ENCODE measurements at regions not wholly inside any gene's neighbourhood (a gene's known extent, or its start where the extent isn't known, plus 50 kb on each side); places are given as distances from the start of the nearest gene placed in this dataset.

DNA sequence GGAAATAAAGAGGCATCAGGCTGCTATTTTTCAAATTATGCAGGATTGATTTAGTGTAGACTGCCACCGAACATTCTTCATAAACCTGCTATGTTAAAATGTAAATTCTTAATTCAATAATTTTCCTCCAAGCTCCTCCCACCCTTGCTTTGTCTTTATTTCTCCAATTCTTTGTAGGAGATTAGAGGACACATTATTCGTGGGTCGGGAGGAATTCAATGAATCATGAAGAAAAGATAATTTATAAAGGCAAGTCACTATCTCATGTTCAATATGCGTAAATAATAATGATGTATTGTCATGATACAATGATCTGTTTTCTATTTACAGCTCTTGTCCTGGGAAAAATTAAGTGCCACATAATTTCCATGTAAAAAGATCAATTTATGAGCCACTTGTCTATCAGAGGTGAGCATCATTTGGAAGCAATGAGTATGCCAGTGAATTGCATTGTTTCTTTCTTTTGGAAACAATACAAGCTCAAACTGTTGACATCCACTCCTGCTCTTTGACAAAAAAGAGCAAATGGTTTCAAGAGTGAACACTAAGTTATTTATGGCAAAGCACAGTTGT lies 148.0 kb upstream of the MITF start:
- TF ChIP-seq, protein P1, sequence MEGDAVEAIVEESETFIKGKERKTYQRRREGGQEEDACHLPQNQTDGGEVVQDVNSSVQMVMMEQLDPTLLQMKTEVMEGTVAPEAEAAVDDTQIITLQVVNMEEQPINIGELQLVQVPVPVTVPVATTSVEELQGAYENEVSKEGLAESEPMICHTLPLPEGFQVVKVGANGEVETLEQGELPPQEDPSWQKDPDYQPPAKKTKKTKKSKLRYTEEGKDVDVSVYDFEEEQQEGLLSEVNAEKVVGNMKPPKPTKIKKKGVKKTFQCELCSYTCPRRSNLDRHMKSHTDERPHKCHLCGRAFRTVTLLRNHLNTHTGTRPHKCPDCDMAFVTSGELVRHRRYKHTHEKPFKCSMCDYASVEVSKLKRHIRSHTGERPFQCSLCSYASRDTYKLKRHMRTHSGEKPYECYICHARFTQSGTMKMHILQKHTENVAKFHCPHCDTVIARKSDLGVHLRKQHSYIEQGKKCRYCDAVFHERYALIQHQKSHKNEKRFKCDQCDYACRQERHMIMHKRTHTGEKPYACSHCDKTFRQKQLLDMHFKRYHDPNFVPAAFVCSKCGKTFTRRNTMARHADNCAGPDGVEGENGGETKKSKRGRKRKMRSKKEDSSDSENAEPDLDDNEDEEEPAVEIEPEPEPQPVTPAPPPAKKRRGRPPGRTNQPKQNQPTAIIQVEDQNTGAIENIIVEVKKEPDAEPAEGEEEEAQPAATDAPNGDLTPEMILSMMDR (IDR thresholded peaks at IDR 0.05; ENCODE audit: insufficient read depth, low read length, severe bottlenecking): no peak
- no peak for DNase-seq (ENCODE audit: low read depth)
- H3K4me3 ChIP-seq (ENCODE audit: low read depth, low read length): no peak overlapping the region
- H3K36me3 ChIP-seq (ENCODE audit: control insufficient read depth, insufficient read depth, low read length): no peaks in the 10 kb centered on the region
- no peak for FAIRE-seq
- H3K27me3 ChIP-seq (ENCODE audit: control insufficient read depth, insufficient read depth, low read length): no peaks in the 10 kb centered on the region

DNA sequence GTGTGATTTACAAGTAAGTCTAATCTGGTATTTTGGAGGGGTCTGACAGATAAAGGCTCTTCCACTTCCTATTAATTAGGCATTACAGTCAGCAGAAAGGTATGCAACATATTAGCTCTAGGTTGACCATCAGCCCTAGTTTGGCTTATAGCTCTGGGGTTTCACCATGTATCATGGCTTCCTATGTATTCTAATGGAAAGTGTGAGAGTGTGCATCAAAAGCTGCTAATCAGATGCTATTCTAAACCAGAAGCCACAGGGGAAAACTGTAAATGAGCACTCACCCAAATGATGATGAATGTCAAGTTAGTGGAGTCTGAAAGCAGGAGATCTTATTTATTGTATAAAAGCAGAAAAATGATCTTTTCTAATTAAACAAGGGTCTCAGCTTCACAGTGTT lies 149.2 kb upstream of the MITF start:
- no peaks in the 10 kb centered on the region for H3K36me3 ChIP-seq (ENCODE audit: control insufficient read depth, insufficient read depth, low read length)
- no peaks in the 10 kb centered on the region for H3K27me3 ChIP-seq (ENCODE audit: control insufficient read depth, insufficient read depth, low read length)
- FAIRE-seq (no peak), DNase-seq (ENCODE audit: low read depth) (no peak)
- no peak overlapping the region for H3K4me3 ChIP-seq (ENCODE audit: low read depth, low read length)
- TF ChIP-seq, protein P1 (IDR thresholded peaks at IDR 0.05; ENCODE audit: insufficient read depth, low read length, severe bottlenecking): no peak

DNA sequence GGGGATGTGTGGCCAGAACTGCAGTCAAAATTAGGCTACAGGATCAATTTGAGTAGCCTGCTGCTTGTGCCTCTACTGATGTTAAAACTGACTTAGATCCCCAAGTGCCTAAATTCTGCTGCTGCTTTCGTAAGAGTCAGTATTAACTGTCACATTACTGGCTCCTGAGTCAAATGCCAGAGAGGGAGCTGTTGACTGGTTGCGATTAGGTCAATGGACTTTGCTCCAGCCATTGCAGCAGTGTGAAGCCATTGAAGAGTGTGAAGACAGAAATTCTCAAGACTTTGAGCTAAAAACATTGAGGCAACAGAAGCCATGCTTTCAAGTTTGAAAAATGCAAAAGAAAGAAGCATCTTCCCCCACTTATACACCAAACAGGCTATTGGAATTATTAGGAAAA lies 151.1 kb upstream of the MITF start:
- DNase-seq (ENCODE audit: low read depth) (no peak), FAIRE-seq (no peak)
- H3K4me3 ChIP-seq (ENCODE audit: low read depth, low read length): no peak overlapping the region
- H3K36me3 ChIP-seq (ENCODE audit: control insufficient read depth, insufficient read depth, low read length): no peaks in the 10 kb centered on the region
- TF ChIP-seq, protein P1 (IDR thresholded peaks at IDR 0.05; ENCODE audit: insufficient read depth, low read length, severe bottlenecking): no peak
- no peaks in the 10 kb centered on the region for H3K27me3 ChIP-seq (ENCODE audit: control insufficient read depth, insufficient read depth, low read length)

DNA sequence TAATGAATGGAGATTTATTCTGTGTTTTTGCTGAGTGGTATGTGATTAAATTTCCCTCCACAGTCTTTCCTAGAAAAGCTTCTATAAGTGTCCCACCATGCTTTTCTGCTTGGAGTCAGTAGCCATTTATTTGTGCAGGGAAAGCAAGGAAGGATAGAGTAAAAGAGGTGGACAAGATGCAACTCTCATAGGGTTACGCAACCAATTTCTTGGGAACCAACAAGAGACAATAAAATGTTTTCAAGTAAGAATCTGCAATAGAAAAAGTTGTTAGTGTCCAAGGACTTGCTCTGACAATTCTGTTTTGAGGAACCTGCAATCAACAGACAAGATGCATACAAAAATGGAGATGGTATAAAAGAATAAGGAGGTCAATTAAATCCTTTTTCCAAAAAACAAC lies 153.8 kb upstream of the MITF start:
- no peak overlapping the region for H3K4me3 ChIP-seq (ENCODE audit: low read depth, low read length)
- FAIRE-seq (no peak), DNase-seq (ENCODE audit: low read depth) (no peak)
- TF ChIP-seq, protein P1 (IDR thresholded peaks at IDR 0.05; ENCODE audit: insufficient read depth, low read length, severe bottlenecking): no peak
- H3K27me3 ChIP-seq (ENCODE audit: control insufficient read depth, insufficient read depth, low read length): no peaks in the 10 kb centered on the region
- no peaks in the 10 kb centered on the region for H3K36me3 ChIP-seq (ENCODE audit: control insufficient read depth, insufficient read depth, low read length)

DNA sequence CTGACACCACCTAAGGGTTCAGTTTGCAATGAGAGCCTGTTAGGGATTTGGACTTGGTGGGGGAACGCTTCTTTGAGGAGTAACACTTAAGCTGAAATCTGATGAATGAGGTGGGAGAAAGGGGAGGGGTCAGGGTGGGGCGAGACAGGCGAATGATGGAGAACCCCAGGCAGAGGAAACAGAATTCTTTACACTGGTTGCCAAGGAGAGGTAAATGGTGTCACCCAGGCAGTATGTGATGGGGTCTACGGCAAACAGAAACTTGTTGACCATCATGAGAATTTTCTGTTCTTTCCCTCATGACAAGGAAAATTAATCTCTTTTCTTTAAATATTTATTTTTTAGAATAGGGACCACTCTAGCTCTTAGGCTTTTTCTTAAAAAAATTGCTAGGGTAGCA lies 157.2 kb upstream of the MITF start:
- Histone ChIP-seq H3K27me3 (ENCODE audit: control insufficient read depth, insufficient read depth, low read length) (no peaks in the 10 kb centered on the region), H3K36me3 (ENCODE audit: control insufficient read depth, insufficient read depth, low read length) (no peaks in the 10 kb centered on the region), H3K4me3 (ENCODE audit: low read depth, low read length) (no peak overlapping the region)
- FAIRE-seq: no peak
- DNase-seq (ENCODE audit: low read depth): no peak
- TF ChIP-seq, protein P1 (IDR thresholded peaks at IDR 0.05; ENCODE audit: insufficient read depth, low read length, severe bottlenecking): no peak

Data from bronchial epithelial cell (primary cell).